SK-N-SH treated with all-trans-retinoic acid at 6 μM for 48 hours (cell line): ENCODE measurements at regions not wholly inside any gene's neighbourhood (a gene's known extent, or its start where the extent isn't known, plus 50 kb on each side); places are given as distances from the start of the nearest gene placed in this dataset.

ENCODE experiments used
- ARNTL ChIP-seq: fragments of 450-650 bp; formaldehyde crosslinking; IDR thresholded peaks from 2 replicates; pipeline ENCODE4 v1.5.0; 2020; ENCODE audit warnings: low read depth, mild to moderate bottlenecking, moderate library complexity, borderline replicate concordance
- OSR1 ChIP-seq: fragments of 250-450 bp; sonication (Bioruptor Pico); IDR thresholded peaks from 2 replicates; pipeline ENCODE4 v1.8.0; 2022; ENCODE audit warnings: moderate library complexity, mild to moderate bottlenecking, inconsistent platforms
- ZFP30 ChIP-seq: fragments of 450-650 bp; formaldehyde crosslinking; IDR thresholded peaks from 2 replicates; pipeline ENCODE4 v1.5.0; 2022; ENCODE audit warnings: mild to moderate bottlenecking, moderate library complexity
- ZNF565 ChIP-seq: fragments of 450-650 bp; formaldehyde crosslinking; conservative IDR thresholded peaks from 2 replicates; pipeline ENCODE4 v1.5.0; 2020; ENCODE audit warnings: low read depth, mild to moderate bottlenecking, moderate library complexity
- ZNF70 ChIP-seq: fragments of 450-650 bp; formaldehyde crosslinking; IDR thresholded peaks from 2 replicates; pipeline ENCODE4 v1.5.0; 2020; ENCODE audit warnings: mild to moderate bottlenecking, moderate library complexity
- ZNF8 ChIP-seq: fragments of 450-650 bp; formaldehyde crosslinking; IDR thresholded peaks from 2 replicates; pipeline ENCODE4 v1.5.0; 2020; ENCODE audit warnings: mild to moderate bottlenecking, moderate library complexity
- TF ChIP-seq, protein P1 (sequence below): fragments of 250-450 bp; sonication (Bioruptor Pico); IDR thresholded peaks from 2 replicates; pipeline ENCODE4 v1.8.0; 2020; ENCODE audit warnings: mild to moderate bottlenecking, moderate library complexity, borderline replicate concordance
- TF ChIP-seq, protein P2 (sequence below): fragments of 250-450 bp; sonication (Bioruptor Pico); IDR thresholded peaks from 2 replicates; pipeline ENCODE4 v1.8.0; 2021; ENCODE audit warnings: low read depth, mild to moderate bottlenecking, moderate library complexity, borderline replicate concordance

DNA sequence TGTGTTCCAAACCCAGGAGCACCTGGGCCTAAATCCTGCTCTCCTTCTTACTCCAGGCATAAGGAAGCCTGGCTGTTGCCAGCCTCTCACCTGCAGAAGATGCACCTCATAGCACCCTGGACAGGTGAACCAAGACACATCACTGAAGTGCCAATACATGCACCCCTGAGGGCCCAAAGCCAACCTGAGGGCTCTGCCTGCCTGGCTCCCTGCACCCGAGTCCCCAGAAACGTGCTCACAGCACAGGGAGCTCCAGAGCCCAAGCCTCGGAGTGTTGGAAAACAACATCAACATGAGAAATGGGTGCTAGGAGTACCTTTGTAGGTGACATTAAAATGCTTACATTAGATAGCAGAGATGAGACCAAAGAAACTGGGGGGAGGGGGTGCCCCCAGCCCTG lies 96.3 kb upstream of the RAB6C start:
- TF ChIP-seq ZNF8 (no peak), ARNTL (no peak), ZNF70 (CRISPR knock-in tag) (no peak), OSR1 (CRISPR knock-in tag) (no peak), ZNF565 (no peak), ZFP30 (CRISPR knock-in tag) (no peak)
- TF ChIP-seq, protein P1, sequence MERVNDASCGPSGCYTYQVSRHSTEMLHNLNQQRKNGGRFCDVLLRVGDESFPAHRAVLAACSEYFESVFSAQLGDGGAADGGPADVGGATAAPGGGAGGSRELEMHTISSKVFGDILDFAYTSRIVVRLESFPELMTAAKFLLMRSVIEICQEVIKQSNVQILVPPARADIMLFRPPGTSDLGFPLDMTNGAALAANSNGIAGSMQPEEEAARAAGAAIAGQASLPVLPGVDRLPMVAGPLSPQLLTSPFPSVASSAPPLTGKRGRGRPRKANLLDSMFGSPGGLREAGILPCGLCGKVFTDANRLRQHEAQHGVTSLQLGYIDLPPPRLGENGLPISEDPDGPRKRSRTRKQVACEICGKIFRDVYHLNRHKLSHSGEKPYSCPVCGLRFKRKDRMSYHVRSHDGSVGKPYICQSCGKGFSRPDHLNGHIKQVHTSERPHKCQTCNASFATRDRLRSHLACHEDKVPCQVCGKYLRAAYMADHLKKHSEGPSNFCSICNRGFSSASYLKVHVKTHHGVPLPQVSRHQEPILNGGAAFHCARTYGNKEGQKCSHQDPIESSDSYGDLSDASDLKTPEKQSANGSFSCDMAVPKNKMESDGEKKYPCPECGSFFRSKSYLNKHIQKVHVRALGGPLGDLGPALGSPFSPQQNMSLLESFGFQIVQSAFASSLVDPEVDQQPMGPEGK (CRISPR knock-in tag): no peak
- TF ChIP-seq, protein P2, sequence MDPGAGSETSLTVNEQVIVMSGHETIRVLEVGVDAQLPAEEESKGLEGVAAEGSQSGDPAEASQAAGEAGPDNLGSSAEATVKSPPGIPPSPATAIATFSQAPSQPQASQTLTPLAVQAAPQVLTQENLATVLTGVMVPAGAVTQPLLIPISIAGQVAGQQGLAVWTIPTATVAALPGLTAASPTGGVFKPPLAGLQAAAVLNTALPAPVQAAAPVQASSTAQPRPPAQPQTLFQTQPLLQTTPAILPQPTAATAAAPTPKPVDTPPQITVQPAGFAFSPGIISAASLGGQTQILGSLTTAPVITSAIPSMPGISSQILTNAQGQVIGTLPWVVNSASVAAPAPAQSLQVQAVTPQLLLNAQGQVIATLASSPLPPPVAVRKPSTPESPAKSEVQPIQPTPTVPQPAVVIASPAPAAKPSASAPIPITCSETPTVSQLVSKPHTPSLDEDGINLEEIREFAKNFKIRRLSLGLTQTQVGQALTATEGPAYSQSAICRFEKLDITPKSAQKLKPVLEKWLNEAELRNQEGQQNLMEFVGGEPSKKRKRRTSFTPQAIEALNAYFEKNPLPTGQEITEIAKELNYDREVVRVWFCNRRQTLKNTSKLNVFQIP (CRISPR knock-in tag): no peak
